Suprapubic skin (tissue), 4 donors: ENCODE measurements at regions not wholly inside any gene's neighbourhood (a gene's known extent, or its start where the extent isn't known, plus 50 kb on each side); places are given as distances from the start of the nearest gene placed in this dataset.

ENCODE experiments used
- DNase-seq, 2 donors: peaks; one replicate each; pipeline ENCODE4 v3.0.0-alpha.2; 2019; ENCODE audit warnings: low spot score in 2 of 2
- H3K27ac ChIP-seq: fragments of 200-600 bp; sonication (generic); one replicate; pipeline ENCODE4 v1.5.1; 2019
- H3K27me3 ChIP-seq: fragments of 200-600 bp; sonication (generic); one replicate; pipeline ENCODE4 v1.5.1; 2019
- H3K36me3 ChIP-seq: fragments of 200-600 bp; sonication (generic); one replicate; pipeline ENCODE4 v1.5.1; 2019
- H3K4me1 ChIP-seq: fragments of 200-600 bp; sonication (generic); one replicate; pipeline ENCODE4 v1.5.1; 2019
- H3K4me3 ChIP-seq: fragments of 200-600 bp; sonication (generic); one replicate; pipeline ENCODE4 v1.5.1; 2019; ENCODE audit warnings: mild to moderate bottlenecking
- H3K9me3 ChIP-seq: fragments of 200-600 bp; sonication (generic); one replicate; pipeline ENCODE4 v1.5.1; 2019
- CTCF ChIP-seq, 2 donors: fragments of 200-600 bp in 1 of 2; fragments of 450-650 bp in 1 of 2; sonication (generic) in 1 of 2; IDR thresholded peaks; one replicate each; pipeline ENCODE4 v1.5.1; 2016 to 2019; ENCODE audit warnings: antibody characterized with exemption in 2 of 2, mild to moderate bottlenecking in 1 of 2, moderate library complexity in 1 of 2
- EP300 ChIP-seq: sonication (generic); formaldehyde crosslinking; IDR thresholded peaks from one replicate; pipeline ENCODE4 v1.6.1; 2017; ENCODE audit warnings: antibody characterized with exemption
- POLR2A ChIP-seq, 2 donors: fragments of 450-650 bp; IDR thresholded peaks; one replicate each; pipeline ENCODE4 v1.6.1; 2017; ENCODE audit warnings: antibody characterized with exemption in 2 of 2, mild to moderate bottlenecking in 2 of 2, moderate library complexity in 2 of 2
- POLR2AphosphoS5 ChIP-seq, 3 donors: sonication (generic); formaldehyde crosslinking; IDR thresholded peaks; one replicate each; pipeline ENCODE4 v1.6.1; 2017; ENCODE audit warnings: antibody characterized with exemption in 3 of 3
- WGBS: methylation state at CpG from one replicate; pipeline ENCODE4 v1.1.5; 2018; 5-methylcytosine and 5-hydroxymethylcytosine counted together

DNA sequence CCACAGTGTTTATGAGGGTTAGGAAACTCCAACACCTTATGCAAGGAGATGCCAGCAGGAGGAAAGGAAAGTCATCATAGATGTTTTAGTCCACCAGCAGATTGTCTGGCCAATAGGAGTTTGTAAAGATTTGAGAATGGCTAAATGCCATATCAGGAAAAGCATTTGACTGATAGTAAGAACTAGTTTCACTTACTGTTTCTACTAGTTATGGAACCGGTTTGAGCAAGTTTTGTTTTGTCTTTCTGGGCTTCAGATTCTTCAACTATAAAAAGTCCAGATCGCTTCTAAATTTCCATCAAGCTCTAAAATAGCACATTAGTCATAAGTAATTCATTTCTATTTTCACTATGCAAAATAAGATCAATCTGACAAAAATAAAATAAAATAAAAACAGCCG lies 254.8 kb upstream of the TMCO5A start:
- Histone ChIP-seq H3K4me3 (no peak overlapping the region), H3K36me3 (no peaks in the 10 kb centered on the region), H3K4me1 (no peaks in the 10 kb centered on the region), H3K27me3 (no peaks in the 10 kb centered on the region), H3K27ac (no peak overlapping the region), H3K9me3 (no peaks in the 10 kb centered on the region)
- TF ChIP-seq POLR2AphosphoS5 (IDR thresholded peaks at IDR 0.05): no peak
- no peak for TF ChIP-seq EP300
- no peak for TF ChIP-seq POLR2A (IDR thresholded peaks at IDR 0.05)
- TF ChIP-seq CTCF (IDR thresholded peaks at IDR 0.05): no peak
- no peak for DNase-seq
- WGBS: 40% methylated on average over 3 of the region's 3 CpGs

DNA sequence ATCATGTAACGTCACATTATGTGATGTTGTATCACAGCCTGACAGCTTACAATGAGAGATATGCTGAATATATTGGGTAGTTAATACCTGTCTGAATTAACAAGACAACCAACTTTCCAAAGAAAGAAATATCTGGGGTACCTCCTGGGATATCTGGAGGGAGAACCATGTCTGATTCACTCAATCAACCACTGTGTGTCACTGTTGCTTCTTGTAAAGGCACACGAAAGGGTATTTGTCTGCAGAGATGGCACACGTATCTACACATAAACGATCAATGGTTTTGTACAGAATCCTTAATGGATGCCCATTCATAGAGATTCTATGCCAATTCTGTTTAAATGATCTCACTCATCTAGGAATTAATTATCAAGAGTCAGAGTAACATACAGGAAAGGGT lies 252.1 kb upstream of the TMCO5A start:
- H3K27me3 ChIP-seq: no peaks in the 10 kb centered on the region
- no peak for DNase-seq
- no peak overlapping the region for H3K4me3 ChIP-seq
- no peak for TF ChIP-seq CTCF (IDR thresholded peaks at IDR 0.05)
- TF ChIP-seq POLR2AphosphoS5 (IDR thresholded peaks at IDR 0.05): no peak
- no peak for TF ChIP-seq EP300
- no peak for TF ChIP-seq POLR2A (IDR thresholded peaks at IDR 0.05)
- H3K36me3 ChIP-seq: no peaks in the 10 kb centered on the region
- H3K27ac ChIP-seq: no peak overlapping the region
- H3K4me1 ChIP-seq: no peaks in the 10 kb centered on the region
- WGBS: 87% methylated on average over 4 of the region's 4 CpGs
- no peaks in the 10 kb centered on the region for H3K9me3 ChIP-seq

GRCh38 chr15:37691911-37692310 lies 242.5 kb upstream of the TMCO5A start:
- TF ChIP-seq CTCF (IDR thresholded peaks at IDR 0.05) (no peak), POLR2AphosphoS5 (IDR thresholded peaks at IDR 0.05) (no peak), EP300 (no peak), POLR2A (IDR thresholded peaks at IDR 0.05) (no peak)
- Histone ChIP-seq H3K9me3 (no peaks in the 10 kb centered on the region), H3K36me3 (no peaks in the 10 kb centered on the region), H3K27ac (no peak overlapping the region), H3K27me3 (no peaks in the 10 kb centered on the region), H3K4me3 (no peak overlapping the region), H3K4me1 (no peaks in the 10 kb centered on the region)
- WGBS: 79% methylated on average over 4 of the region's 4 CpGs
- no peak for DNase-seq

DNA sequence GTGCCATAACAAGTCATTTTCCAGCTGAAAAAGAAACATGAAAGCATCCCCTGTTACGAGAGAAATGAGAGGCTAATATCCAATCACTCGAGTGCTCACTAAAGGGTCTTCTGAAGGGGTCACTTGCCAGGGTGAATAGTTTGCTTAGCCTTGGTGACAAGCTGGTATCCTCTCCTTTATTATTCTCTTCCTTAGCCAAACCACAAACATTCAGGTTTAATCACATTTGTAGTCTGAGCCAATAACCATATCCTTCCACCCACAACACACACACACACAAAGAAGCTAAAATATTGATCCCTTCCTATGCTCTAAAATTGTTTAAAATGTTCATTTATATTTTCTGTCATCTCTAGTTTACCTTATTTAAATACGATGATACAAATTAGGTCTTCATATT lies 240.5 kb upstream of the TMCO5A start:
- no peaks in the 10 kb centered on the region for H3K27me3 ChIP-seq
- H3K4me1 ChIP-seq: no peaks in the 10 kb centered on the region
- TF ChIP-seq CTCF (IDR thresholded peaks at IDR 0.05): no peak
- TF ChIP-seq EP300: no peak
- no peak for TF ChIP-seq POLR2AphosphoS5 (IDR thresholded peaks at IDR 0.05)
- no peak for TF ChIP-seq POLR2A (IDR thresholded peaks at IDR 0.05)
- no peak overlapping the region for H3K4me3 ChIP-seq
- WGBS: 90% methylated on average over 3 of the region's 3 CpGs
- no peak for DNase-seq
- H3K27ac ChIP-seq: no peak overlapping the region
- H3K9me3 ChIP-seq: no peaks in the 10 kb centered on the region
- no peaks in the 10 kb centered on the region for H3K36me3 ChIP-seq

- Histone ChIP-seq H3K9me3 (no peaks in the 10 kb centered on the region), H3K27me3 (no peaks in the 10 kb centered on the region), H3K36me3 (no peaks in the 10 kb centered on the region), H3K4me1 (no peaks in the 10 kb centered on the region), H3K27ac (no peak overlapping the region), H3K4me3 (no peak overlapping the region)
- TF ChIP-seq POLR2A (IDR thresholded peaks at IDR 0.05) (no peak), POLR2AphosphoS5 (IDR thresholded peaks at IDR 0.05) (no peak), EP300 (no peak), CTCF (IDR thresholded peaks at IDR 0.05) (no peak)
- DNase-seq: no peak
Observed at GRCh38 chr15:37695719-37696118, 238.7 kb upstream of the TMCO5A start.
